ENCODE measurements at regions not wholly inside any gene's neighbourhood (a gene's known extent, or its start where the extent isn't known, plus 50 kb on each side); places are given as distances from the start of the nearest gene placed in this dataset.

GRCh38 chr5:143652108-143652700, 159.8 kb upstream of the HMHB1 start:
- DNase-seq: no peak
- intact Hi-C loops (cut with micrococcal nuclease): no loop called here
- no peaks in the 10 kb centered on the region for H3K36me3 ChIP-seq (ENCODE audit: insufficient read depth, low read length)
- H3K36me3 Mint-ChIP-seq: no peaks in the 10 kb centered on the region
- no peak overlapping the region for H3K27ac ChIP-seq (ENCODE audit: low read depth, low read length)
- no peaks in the 10 kb centered on the region for H3K4me1 ChIP-seq (ENCODE audit: insufficient read depth, low read length)
- H3K9me3 ChIP-seq (ENCODE audit: control insufficient read depth in 1 of 2, low read length in 2 of 2): no peaks in the 10 kb centered on the region
- CTCF ChIA-PET (ENCODE audit: partially characterized antibody): no interaction called here
- H3K4me1 Mint-ChIP-seq: peaks cover 0 to 7% (median 6%) of the 10 kb centered on the region in 4 donors
- H3K4me3 ChIP-seq (ENCODE audit: low read length in 2 of 2): no peak overlapping the region
- no peak overlapping the region for H3K4me3 Mint-ChIP-seq
- peaks cover 0 to 2% of the 10 kb centered on the region in 2 donors for H3K27me3 Mint-ChIP-seq
- H3K9me3 Mint-ChIP-seq: peaks cover 0 to 2% (median 0%) of the 10 kb centered on the region in 8 donors
- H3K27ac Mint-ChIP-seq: no peak overlapping the region
- POLR2A ChIA-PET (ENCODE audit: partially characterized antibody): no interaction called here
- H3K27me3 ChIP-seq (ENCODE audit: insufficient read depth, low read length): no peaks in the 10 kb centered on the region

- no peak for DNase-seq
- POLR2A ChIA-PET (ENCODE audit: partially characterized antibody): no interaction called here
- no peaks in the 10 kb centered on the region for H3K4me1 ChIP-seq (ENCODE audit: insufficient read depth, low read length)
- no peak overlapping the region for H3K4me3 ChIP-seq (ENCODE audit: low read length in 2 of 2)
- H3K27me3 ChIP-seq (ENCODE audit: insufficient read depth, low read length): no peaks in the 10 kb centered on the region
- intact Hi-C loops (cut with micrococcal nuclease): no loop called here
- no peaks in the 10 kb centered on the region for H3K36me3 ChIP-seq (ENCODE audit: insufficient read depth, low read length)
- Mint-ChIP-seq H3K36me3 (no peaks in the 10 kb centered on the region), H3K4me1 (peaks cover 0 to 7% (median 6%) of the 10 kb centered on the region in 4 donors), H3K9me3 (peaks cover 0 to 2% (median 0%) of the 10 kb centered on the region in 8 donors), H3K27me3 (peaks cover 0 to 2% of the 10 kb centered on the region in 2 donors), H3K27ac (no peak overlapping the region), H3K4me3 (no peak overlapping the region)
- no peaks in the 10 kb centered on the region for H3K9me3 ChIP-seq (ENCODE audit: control insufficient read depth in 1 of 2, low read length in 2 of 2)
- CTCF ChIA-PET (ENCODE audit: partially characterized antibody): no interaction called here
- H3K27ac ChIP-seq (ENCODE audit: low read depth, low read length): no peak overlapping the region
Observed at GRCh38 chr5:143649937-143650621, 161.9 kb upstream of the HMHB1 start.

- Histone ChIP-seq H3K9me3 (ENCODE audit: control insufficient read depth in 1 of 2, low read length in 2 of 2) (no peaks in the 10 kb centered on the region), H3K27me3 (ENCODE audit: insufficient read depth, low read length) (no peaks in the 10 kb centered on the region), H3K4me3 (ENCODE audit: low read length in 2 of 2) (no peak overlapping the region), H3K36me3 (ENCODE audit: insufficient read depth, low read length) (no peaks in the 10 kb centered on the region), H3K4me1 (ENCODE audit: insufficient read depth, low read length) (no peaks in the 10 kb centered on the region), H3K27ac (ENCODE audit: low read depth, low read length) (no peak overlapping the region)
- Mint-ChIP-seq H3K36me3 (no peaks in the 10 kb centered on the region), H3K27ac (no peak overlapping the region), H3K27me3 (peaks cover 0 to 2% of the 10 kb centered on the region in 2 donors), H3K9me3 (peaks cover 0 to 2% (median 0%) of the 10 kb centered on the region in 8 donors), H3K4me3 (no peak overlapping the region), H3K4me1 (peaks cover 0 to 7% (median 6%) of the 10 kb centered on the region in 4 donors)
- POLR2A ChIA-PET (ENCODE audit: partially characterized antibody): no interaction called here
- intact Hi-C loops (cut with micrococcal nuclease): no loop called here
- CTCF ChIA-PET (ENCODE audit: partially characterized antibody): no interaction called here
- no peak for DNase-seq
Observed at GRCh38 chr5:143648696-143649095, 163.3 kb upstream of the HMHB1 start.

- H3K36me3 ChIP-seq (ENCODE audit: insufficient read depth, low read length): no peaks in the 10 kb centered on the region
- no peak overlapping the region for H3K27ac ChIP-seq (ENCODE audit: low read depth, low read length)
- DNase-seq: no peak
- H3K27me3 Mint-ChIP-seq: no peaks in the 10 kb centered on the region
- intact Hi-C loops (cut with micrococcal nuclease): no loop called here
- H3K9me3 Mint-ChIP-seq: peaks cover 0 to 3% (median 0%) of the 10 kb centered on the region in 8 donors
- CTCF ChIA-PET (ENCODE audit: partially characterized antibody): no interaction called here
- H3K4me3 Mint-ChIP-seq: no peak overlapping the region
- H3K4me3 ChIP-seq (ENCODE audit: low read length in 2 of 2): no peak overlapping the region
- H3K4me1 ChIP-seq (ENCODE audit: insufficient read depth, low read length): no peaks in the 10 kb centered on the region
- no peak overlapping the region for H3K27ac Mint-ChIP-seq
- no peaks in the 10 kb centered on the region for H3K36me3 Mint-ChIP-seq
- POLR2A ChIA-PET (ENCODE audit: partially characterized antibody): no interaction called here
- no peaks in the 10 kb centered on the region for H3K27me3 ChIP-seq (ENCODE audit: insufficient read depth, low read length)
- peaks cover 0 to 3% (median 2%) of the 10 kb centered on the region in 4 donors for H3K4me1 Mint-ChIP-seq
- no peaks in the 10 kb centered on the region for H3K9me3 ChIP-seq (ENCODE audit: control insufficient read depth in 1 of 2, low read length in 2 of 2)
Observed at GRCh38 chr5:143646961-143647360, 165.0 kb upstream of the HMHB1 start.

- Mint-ChIP-seq H3K27ac (no peak overlapping the region), H3K4me3 (no peak overlapping the region), H3K27me3 (no peaks in the 10 kb centered on the region), H3K4me1 (no peaks in the 10 kb centered on the region), H3K36me3 (no peaks in the 10 kb centered on the region), H3K9me3 (peaks cover 0 to 3% (median 0%) of the 10 kb centered on the region in 8 donors)
- Histone ChIP-seq H3K27me3 (ENCODE audit: insufficient read depth, low read length) (no peaks in the 10 kb centered on the region), H3K9me3 (ENCODE audit: control insufficient read depth in 1 of 2, low read length in 2 of 2) (no peaks in the 10 kb centered on the region), H3K4me1 (ENCODE audit: insufficient read depth, low read length) (no peaks in the 10 kb centered on the region), H3K4me3 (ENCODE audit: low read length in 2 of 2) (no peak overlapping the region), H3K36me3 (ENCODE audit: insufficient read depth, low read length) (no peaks in the 10 kb centered on the region), H3K27ac (ENCODE audit: low read depth, low read length) (no peak overlapping the region)
- no peak for DNase-seq
- ChIA-PET POLR2A (ENCODE audit: partially characterized antibody) (no interaction called here), CTCF (ENCODE audit: partially characterized antibody) (no interaction called here)
- intact Hi-C loops (cut with micrococcal nuclease): no loop called here
Observed at GRCh38 chr5:143645356-143645755, 166.6 kb upstream of the HMHB1 start.

- Mint-ChIP-seq H3K4me3 (no peak overlapping the region), H3K9me3 (peaks cover 0 to 3% (median 0%) of the 10 kb centered on the region in 8 donors), H3K27me3 (no peaks in the 10 kb centered on the region), H3K27ac (no peak overlapping the region), H3K4me1 (no peaks in the 10 kb centered on the region), H3K36me3 (no peaks in the 10 kb centered on the region)
- ChIA-PET POLR2A (ENCODE audit: partially characterized antibody) (no interaction called here), CTCF (ENCODE audit: partially characterized antibody) (no interaction called here)
- intact Hi-C loops (cut with micrococcal nuclease): no loop called here
- H3K36me3 ChIP-seq (ENCODE audit: insufficient read depth, low read length): no peaks in the 10 kb centered on the region
- no peaks in the 10 kb centered on the region for H3K9me3 ChIP-seq (ENCODE audit: control insufficient read depth in 1 of 2, low read length in 2 of 2)
- no peak overlapping the region for H3K4me3 ChIP-seq (ENCODE audit: low read length in 2 of 2)
- no peak overlapping the region for H3K27ac ChIP-seq (ENCODE audit: low read depth, low read length)
- H3K27me3 ChIP-seq (ENCODE audit: insufficient read depth, low read length): no peaks in the 10 kb centered on the region
- no peak for DNase-seq
- no peaks in the 10 kb centered on the region for H3K4me1 ChIP-seq (ENCODE audit: insufficient read depth, low read length)
Observed at GRCh38 chr5:143644727-143645126, 167.2 kb upstream of the HMHB1 start.

GRCh38 chr5:143642791-143643190, 169.2 kb upstream of the HMHB1 start:
- no peak overlapping the region for H3K27ac Mint-ChIP-seq
- H3K9me3 Mint-ChIP-seq: peaks cover 0 to 3% (median 0%) of the 10 kb centered on the region in 8 donors
- Histone ChIP-seq H3K4me1 (ENCODE audit: insufficient read depth, low read length) (no peaks in the 10 kb centered on the region), H3K36me3 (ENCODE audit: insufficient read depth, low read length) (no peaks in the 10 kb centered on the region), H3K9me3 (ENCODE audit: control insufficient read depth in 1 of 2, low read length in 2 of 2) (no peaks in the 10 kb centered on the region), H3K4me3 (ENCODE audit: low read length in 2 of 2) (no peak overlapping the region), H3K27ac (ENCODE audit: low read depth, low read length) (no peak overlapping the region), H3K27me3 (ENCODE audit: insufficient read depth, low read length) (no peaks in the 10 kb centered on the region)
- no peaks in the 10 kb centered on the region for H3K4me1 Mint-ChIP-seq
- CTCF ChIA-PET (ENCODE audit: partially characterized antibody): no interaction called here
- H3K27me3 Mint-ChIP-seq: no peaks in the 10 kb centered on the region
- DNase-seq: no peak
- intact Hi-C loops (cut with micrococcal nuclease): no loop called here
- H3K36me3 Mint-ChIP-seq: no peaks in the 10 kb centered on the region
- no peak overlapping the region for H3K4me3 Mint-ChIP-seq
- POLR2A ChIA-PET (ENCODE audit: partially characterized antibody): no interaction called here

Data from CD4-positive, alpha-beta memory T cell (primary cell).